T-helper 9 cell (primary cell): ENCODE measurements at regions not wholly inside any gene's neighbourhood (a gene's known extent, or its start where the extent isn't known, plus 50 kb on each side); places are given as distances from the start of the nearest gene placed in this dataset.

Experiments used
- DNase-seq: peaks from one replicate; pipeline ENCODE4 v3.0.0-alpha.2; 2020

- DNase-seq = no peak
These were observed 1561.9 kb downstream of the MRPL39 start for GRCh38 chr21:24045373-24045772.

- DNase-seq = no peak
These were observed 1564.6 kb downstream of the MRPL39 start for GRCh38 chr21:24042687-24043086.

- DNase-seq = no peak
These were observed 1574.5 kb downstream of the MRPL39 start for GRCh38 chr21:24032709-24033232.

- DNase-seq = no peak
These were observed 1579.9 kb downstream of the MRPL39 start for GRCh38 chr21:24027396-24027795.

- DNase-seq = no peak
These were observed 1582.2 kb downstream of the MRPL39 start for GRCh38 chr21:24025101-24025500.

- DNase-seq = no peak
These were observed 1583.3 kb downstream of the MRPL39 start for GRCh38 chr21:24023936-24024335.

- no peak for DNase-seq
These were observed 1583.9 kb downstream of the MRPL39 start for GRCh38 chr21:24023402-24023801.

- no peak for DNase-seq
These were observed 1592.9 kb downstream of the MRPL39 start for GRCh38 chr21:24014381-24014780.

- no peak for DNase-seq
These were observed 1596.2 kb downstream of the MRPL39 start for GRCh38 chr21:24011087-24011486.

- DNase-seq = no peak
These were observed 1599.7 kb downstream of the MRPL39 start for GRCh38 chr21:24007592-24007991.

- no peak for DNase-seq
These were observed 1620.3 kb downstream of the MRPL39 start for GRCh38 chr21:23986987-23987386.

- DNase-seq = no peak
These were observed 1621.1 kb downstream of the MRPL39 start for GRCh38 chr21:23986214-23986613.

- DNase-seq = no peak
These were observed 1624.7 kb downstream of the MRPL39 start for GRCh38 chr21:23982546-23982945.

GRCh38 chr21:23977971-23978370, 1629.3 kb downstream of the MRPL39 start:
- DNase-seq = no peak

- DNase-seq = peak; percentile 51
These were observed 1638.3 kb downstream of the MRPL39 start for GRCh38 chr21:23968722-23969647.

GRCh38 chr21:23968008-23968407, 1639.3 kb downstream of the MRPL39 start:
- no peak for DNase-seq

- DNase-seq = no peak
These were observed 1643.8 kb downstream of the MRPL39 start for GRCh38 chr21:23963454-23963853.

GRCh38 chr21:23960769-23961168, 1646.5 kb downstream of the MRPL39 start:
- no peak for DNase-seq

GRCh38 chr21:23955135-23955843, 1652.0 kb downstream of the MRPL39 start:
- no peak for DNase-seq

GRCh38 chr21:23952269-23952668, 1655.0 kb downstream of the MRPL39 start:
- DNase-seq = no peak

- no peak for DNase-seq
These were observed 1656.0 kb downstream of the MRPL39 start for GRCh38 chr21:23951251-23951650.

GRCh38 chr21:23950344-23950743, 1656.9 kb downstream of the MRPL39 start:
- DNase-seq = no peak

GRCh38 chr21:23949493-23949892, 1657.8 kb downstream of the MRPL39 start:
- DNase-seq = no peak
